PFSK-1 (cell line): ENCODE measurements at regions not wholly inside any gene's neighbourhood (a gene's known extent, or its start where the extent isn't known, plus 50 kb on each side); places are given as distances from the start of the nearest gene placed in this dataset.

Experiments
- POLR2AphosphoS5 ChIP-seq: IDR thresholded peaks from 2 replicates; pipeline ENCODE4 v1.6.1; 2012; ENCODE audit warnings: low read depth, mild to moderate bottlenecking, control low read depth, low read length, moderate library complexity
- TAF1 ChIP-seq: IDR thresholded peaks from 2 replicates; pipeline ENCODE4 v1.6.1; 2012; ENCODE audit warnings: low read length, control low read depth, borderline replicate concordance; ENCODE audit not compliant: insufficient read depth
- TF ChIP-seq, protein P1 (sequence below), 2 experiments: IDR thresholded peaks; 2 replicates each; pipeline versions ENCODE4 v1.6.1 to v1.8.0; 2011 to 2012; ENCODE audit warnings: low read depth in 2 of 2, low read length in 2 of 2, control low read depth in 1 of 2, inconsistent platforms in 1 of 2, mild to moderate bottlenecking in 1 of 2, moderate library complexity in 1 of 2; ENCODE audit not compliant: insufficient read depth in 1 of 2

DNA sequence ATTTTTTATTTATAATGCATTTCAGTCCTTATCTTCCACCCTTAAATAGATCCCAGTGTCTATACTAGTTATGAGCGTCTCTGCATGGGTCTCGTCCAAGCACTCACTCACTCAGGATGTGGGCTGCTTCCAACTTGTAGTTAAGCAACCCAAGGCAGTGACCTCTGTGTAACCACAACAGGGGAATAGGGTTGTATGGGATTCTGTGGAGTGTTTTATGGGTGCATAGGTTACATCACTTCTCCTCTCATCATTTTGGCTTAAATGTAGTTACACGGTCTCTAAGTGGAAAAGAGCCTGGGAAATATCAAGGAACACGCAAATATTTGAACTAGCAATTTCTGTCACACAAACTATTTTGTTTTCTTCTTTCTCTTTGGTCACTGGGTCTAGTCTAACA is 931.0 kb downstream of the STIM2 start:
- TF ChIP-seq POLR2AphosphoS5 = no peak
- TF ChIP-seq, protein P1, sequence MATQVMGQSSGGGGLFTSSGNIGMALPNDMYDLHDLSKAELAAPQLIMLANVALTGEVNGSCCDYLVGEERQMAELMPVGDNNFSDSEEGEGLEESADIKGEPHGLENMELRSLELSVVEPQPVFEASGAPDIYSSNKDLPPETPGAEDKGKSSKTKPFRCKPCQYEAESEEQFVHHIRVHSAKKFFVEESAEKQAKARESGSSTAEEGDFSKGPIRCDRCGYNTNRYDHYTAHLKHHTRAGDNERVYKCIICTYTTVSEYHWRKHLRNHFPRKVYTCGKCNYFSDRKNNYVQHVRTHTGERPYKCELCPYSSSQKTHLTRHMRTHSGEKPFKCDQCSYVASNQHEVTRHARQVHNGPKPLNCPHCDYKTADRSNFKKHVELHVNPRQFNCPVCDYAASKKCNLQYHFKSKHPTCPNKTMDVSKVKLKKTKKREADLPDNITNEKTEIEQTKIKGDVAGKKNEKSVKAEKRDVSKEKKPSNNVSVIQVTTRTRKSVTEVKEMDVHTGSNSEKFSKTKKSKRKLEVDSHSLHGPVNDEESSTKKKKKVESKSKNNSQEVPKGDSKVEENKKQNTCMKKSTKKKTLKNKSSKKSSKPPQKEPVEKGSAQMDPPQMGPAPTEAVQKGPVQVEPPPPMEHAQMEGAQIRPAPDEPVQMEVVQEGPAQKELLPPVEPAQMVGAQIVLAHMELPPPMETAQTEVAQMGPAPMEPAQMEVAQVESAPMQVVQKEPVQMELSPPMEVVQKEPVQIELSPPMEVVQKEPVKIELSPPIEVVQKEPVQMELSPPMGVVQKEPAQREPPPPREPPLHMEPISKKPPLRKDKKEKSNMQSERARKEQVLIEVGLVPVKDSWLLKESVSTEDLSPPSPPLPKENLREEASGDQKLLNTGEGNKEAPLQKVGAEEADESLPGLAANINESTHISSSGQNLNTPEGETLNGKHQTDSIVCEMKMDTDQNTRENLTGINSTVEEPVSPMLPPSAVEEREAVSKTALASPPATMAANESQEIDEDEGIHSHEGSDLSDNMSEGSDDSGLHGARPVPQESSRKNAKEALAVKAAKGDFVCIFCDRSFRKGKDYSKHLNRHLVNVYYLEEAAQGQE (IDR thresholded peaks at IDR 0.05; ENCODE audit: insufficient read depth in 1 of 2, low read depth in 2 of 2, low read length in 2 of 2) = no peak
- no peak for TF ChIP-seq TAF1
